ENCODE measurements at regions not wholly inside any gene's neighbourhood (a gene's known extent, or its start where the extent isn't known, plus 50 kb on each side); places are given as distances from the start of the nearest gene placed in this dataset.

DNA sequence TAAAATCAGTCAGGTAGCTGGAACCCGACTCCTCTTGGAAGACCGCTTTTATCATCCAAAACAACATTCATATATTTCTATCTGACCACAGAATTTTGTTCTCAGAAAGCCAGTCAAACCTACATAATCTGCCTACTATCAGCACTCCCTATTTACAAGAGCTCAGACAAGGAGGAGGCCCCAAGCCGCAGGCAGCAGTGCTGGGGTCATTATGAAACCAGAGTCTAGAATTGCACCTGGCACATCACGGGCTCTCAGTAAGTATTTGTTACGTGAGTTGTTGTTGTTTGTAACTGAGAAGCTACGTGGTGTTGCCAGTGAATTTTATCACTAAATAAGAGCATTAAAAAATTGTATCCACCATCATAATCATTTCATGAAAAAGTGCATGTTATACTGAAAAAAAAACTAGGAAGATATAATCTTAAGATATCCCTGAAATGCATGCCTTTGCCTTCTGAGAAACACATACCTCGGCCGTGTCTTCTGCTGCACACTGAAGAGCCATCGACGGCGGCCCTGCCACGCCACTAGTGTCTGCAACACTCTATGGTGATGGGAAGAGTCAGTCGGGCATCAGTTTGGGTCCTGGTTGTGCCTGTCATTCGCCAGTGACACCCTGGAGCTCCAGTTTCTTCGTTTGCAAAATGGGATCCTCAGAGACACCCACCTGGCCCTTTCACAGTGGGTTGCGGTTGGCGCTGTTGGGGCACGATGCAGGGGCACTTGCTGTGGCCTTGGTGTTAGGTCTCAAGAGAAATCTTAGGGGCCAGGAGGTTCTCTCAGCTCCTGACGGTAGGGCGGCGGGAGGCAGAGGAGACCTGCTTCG, 505.9 kb downstream of the EIPR1 start:
- DNase-seq (ENCODE audit: low read depth) = no peak

- no peak for DNase-seq (ENCODE audit: low read depth)
Measured at GRCh38 chr2:2870106-2870505, 507.5 kb downstream of the EIPR1 start.

GRCh38 chr2:2869553-2869952, 508.1 kb downstream of the EIPR1 start:
- no peak for DNase-seq (ENCODE audit: low read depth)

GRCh38 chr2:2868085-2868484, 509.5 kb downstream of the EIPR1 start:
- no peak for DNase-seq (ENCODE audit: low read depth)

- no peak for DNase-seq (ENCODE audit: low read depth)
Measured at GRCh38 chr2:2867397-2867979, 510.1 kb downstream of the EIPR1 start.

DNA sequence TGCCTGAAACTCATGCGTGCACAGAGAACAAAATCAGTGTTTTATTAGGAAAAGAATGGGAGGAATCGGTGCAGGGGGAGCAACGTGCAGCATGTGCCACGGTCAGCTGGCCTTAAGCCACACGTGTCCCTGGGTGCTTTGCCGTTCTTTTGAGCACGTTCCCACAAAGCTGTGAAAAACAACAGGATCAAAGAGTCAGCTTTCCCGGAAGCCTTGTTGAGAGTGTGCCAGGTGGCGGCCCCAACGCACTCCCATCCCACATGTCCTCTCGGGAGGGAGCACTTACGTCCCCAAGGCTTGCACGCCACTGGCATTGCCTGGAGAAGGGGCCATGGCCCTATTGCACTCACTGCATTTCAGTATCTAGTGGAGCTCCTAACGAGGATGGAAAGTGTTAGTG, 511.2 kb downstream of the EIPR1 start:
- DNase-seq (ENCODE audit: low read depth) = no peak

DNA sequence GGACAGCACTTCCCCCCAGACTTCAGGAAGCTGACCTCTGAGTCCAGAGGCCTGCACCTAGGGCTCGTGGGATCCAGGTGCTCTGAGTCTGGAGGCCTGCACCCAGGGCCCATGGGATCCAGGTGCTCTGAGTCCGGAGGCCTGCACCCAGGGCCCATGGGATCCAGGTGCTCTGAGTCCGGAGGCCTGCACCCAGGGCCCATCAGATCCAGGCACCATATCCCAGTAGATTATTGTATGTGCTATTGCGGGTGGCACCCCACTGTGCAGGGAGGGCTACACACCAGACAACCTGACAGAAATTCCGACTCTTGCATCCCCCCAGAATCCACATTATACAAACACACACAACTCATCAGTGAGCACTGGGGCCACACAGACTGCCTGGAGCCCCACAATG, 515.2 kb downstream of the EIPR1 start:
- DNase-seq (ENCODE audit: low read depth) = no peak

DNA sequence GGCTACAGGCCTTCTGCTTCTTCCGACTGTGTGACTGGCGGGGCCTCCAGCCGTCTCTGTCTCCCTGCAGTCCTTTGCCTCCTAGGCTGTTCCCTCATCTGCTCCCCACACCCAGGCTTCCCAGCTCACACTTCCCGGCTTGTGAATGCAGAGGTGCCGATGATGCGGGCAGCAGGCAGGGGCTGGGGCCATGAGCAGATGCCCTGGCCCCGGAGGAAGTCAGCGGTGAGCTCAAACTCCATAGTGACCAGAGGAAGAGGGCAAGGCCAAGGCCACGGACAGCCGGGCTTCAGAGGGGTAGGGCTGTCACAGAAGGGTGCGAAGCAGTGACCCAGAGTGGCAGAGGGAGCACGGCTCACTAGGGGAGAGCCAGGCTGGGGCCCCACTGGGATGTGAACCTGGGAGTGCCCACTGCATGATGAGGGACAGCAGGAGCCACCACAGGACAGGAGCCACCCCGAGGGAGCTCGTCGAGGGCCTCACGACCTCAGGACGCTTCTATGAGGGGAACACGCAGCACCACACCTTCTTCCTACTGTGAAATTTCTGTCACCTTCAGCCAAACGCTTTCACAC, 515.9 kb downstream of the EIPR1 start:
- no peak for DNase-seq (ENCODE audit: low read depth)

GRCh38 chr2:2860589-2861300, 516.9 kb downstream of the EIPR1 start:
- DNase-seq (ENCODE audit: low read depth) = no peak

DNA sequence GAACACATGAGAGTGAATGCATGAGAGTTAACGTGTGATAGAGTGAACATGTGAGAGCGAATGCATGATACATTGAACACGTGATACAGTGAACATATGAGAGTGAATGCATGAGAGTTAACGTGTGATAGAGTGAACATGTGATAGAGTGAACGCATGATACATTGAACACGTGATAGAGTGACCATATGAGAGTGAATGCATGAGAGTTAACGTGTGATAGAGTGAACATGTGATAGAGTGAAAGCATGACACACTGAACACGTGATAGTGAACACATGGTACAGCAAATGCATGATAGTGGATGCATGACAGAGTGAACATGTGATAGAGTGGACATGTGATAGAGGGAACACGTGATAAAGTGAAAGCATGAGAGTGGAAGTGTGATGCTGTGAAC, 517.9 kb downstream of the EIPR1 start:
- no peak for DNase-seq (ENCODE audit: low read depth)

DNA sequence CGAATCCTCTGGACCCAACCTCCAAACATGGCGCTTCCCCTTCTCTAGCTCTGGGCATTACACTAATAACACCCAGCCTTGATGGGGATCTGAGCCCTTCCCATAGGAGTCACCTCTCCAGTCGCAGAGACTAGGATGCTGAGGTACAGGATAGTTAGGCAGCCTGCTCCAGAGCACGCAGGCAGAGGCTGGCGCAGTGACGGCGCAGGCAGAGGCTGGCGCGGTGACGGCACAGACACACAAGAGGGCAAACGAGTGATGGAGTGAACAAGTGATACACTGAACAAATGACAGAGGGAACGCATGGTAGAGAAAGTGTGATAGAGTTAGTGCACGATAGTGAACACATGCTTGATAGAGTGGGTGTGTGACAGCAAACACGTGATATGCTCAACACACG, 518.5 kb downstream of the EIPR1 start:
- DNase-seq (ENCODE audit: low read depth) = no peak

- no peak for DNase-seq (ENCODE audit: low read depth)
Measured at GRCh38 chr2:2856723-2857415, 520.7 kb downstream of the EIPR1 start.

GRCh38 chr2:2855297-2855696, 522.3 kb downstream of the EIPR1 start:
- no peak for DNase-seq (ENCODE audit: low read depth)

GRCh38 chr2:2853346-2853745, 522.3 kb upstream of the MYT1L start:
- DNase-seq (ENCODE audit: low read depth) = no peak

- no peak for DNase-seq (ENCODE audit: low read depth)
Measured at GRCh38 chr2:2851806-2852777, 521.0 kb upstream of the MYT1L start.

DNA sequence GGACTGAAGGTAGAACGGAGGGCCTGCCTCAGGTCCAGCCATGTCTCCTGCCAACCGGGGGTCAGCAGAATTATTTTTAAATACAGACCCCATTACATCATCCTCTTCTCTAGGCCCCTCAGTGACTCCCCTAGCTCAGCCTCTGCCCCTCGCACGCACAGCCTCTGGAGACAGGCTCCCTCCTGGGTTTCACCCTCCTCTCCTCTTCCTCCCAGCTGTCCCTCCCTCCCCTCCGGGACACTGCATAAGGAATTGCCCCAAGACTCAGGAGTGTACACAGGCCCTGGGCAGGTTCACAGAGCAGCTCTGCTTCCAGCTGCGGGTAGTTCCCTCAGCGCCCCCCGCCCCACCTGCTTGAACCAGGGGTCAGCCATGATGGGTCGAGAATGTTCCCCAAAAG, 520.2 kb upstream of the MYT1L start:
- DNase-seq (ENCODE audit: low read depth) = no peak

GRCh38 chr2:2850859-2851258, 519.8 kb upstream of the MYT1L start:
- no peak for DNase-seq (ENCODE audit: low read depth)

DNA sequence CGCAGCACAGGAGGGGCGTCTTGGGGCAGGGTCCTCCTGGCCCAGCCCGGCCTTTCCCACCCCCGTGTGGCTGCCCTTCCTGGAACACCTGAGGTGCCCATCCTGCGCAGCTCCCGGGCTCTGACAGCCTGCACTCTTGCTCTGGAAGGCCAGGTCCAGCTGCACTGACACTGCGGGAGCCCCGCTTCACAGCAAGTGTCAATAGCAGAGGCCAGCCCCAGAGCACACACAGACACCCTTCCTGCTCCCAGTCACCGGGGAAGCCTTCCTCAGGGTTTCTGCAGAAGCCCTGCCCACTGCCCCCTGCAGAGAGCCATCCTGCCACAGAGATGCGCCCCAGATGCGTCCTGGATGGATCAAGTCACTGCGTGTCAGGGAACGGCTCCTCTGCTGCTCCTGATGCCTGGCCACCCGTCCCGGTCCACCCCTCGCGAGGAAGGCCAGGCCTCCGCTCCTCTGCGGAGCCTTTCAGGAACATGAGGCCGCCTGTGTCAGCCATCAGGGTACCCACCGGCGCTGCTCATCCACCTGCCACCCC, 519.2 kb upstream of the MYT1L start:
- no peak for DNase-seq (ENCODE audit: low read depth)

DNA sequence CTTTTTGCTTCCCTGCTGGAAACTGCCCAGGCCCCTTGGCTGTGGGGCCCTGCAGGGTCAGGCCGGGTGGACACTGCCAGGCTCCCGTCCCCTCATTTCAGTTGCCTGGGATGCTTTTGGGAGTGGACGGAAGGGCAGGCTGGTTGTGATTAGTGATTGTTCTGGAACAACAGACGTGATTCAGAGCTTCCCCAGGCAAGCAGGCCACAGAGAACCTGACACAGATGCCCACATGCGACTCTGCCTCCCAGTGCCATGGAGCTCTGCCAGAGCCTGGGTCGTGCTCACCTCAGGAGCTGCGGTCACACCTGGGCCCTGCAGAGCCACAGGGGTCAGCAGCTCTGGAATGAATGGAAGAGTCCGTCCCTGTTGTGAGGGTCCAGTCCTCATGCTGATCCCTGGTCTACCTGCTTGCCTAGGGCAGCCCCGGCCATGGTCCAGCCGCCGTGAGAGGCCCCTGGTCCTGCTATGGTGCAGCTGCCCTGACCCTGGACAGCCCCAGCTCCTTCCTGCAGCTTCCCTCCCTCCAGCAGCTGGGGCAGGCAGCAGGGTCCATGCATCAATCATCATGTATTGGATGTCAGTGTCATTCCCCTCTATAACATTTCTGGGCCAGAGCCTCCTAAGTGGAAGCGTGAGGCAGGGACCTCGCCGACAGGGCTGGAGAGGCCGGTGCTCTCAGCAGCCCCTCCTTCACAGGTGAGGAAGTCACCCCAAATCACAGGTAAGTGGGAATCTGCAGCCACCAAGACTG, 518.6 kb upstream of the MYT1L start:
- DNase-seq (ENCODE audit: low read depth) = no peak
